Liver (tissue), 8 donors: ENCODE measurements at regions not wholly inside any gene's neighbourhood (a gene's known extent, or its start where the extent isn't known, plus 50 kb on each side); places are given as distances from the start of the nearest gene placed in this dataset.

Experiments
- DNase-seq: peaks from one replicate; pipeline ENCODE4 v3.0.0-alpha.2; 2017; ENCODE audit warnings: low spot score
- H3K27ac ChIP-seq, 2 donors: one replicate each; pipeline ENCODE4 v1.7.0; 2013; ENCODE audit warnings: inconsistent platforms in 2 of 2, low read length in 2 of 2, control low read depth in 1 of 2, low read depth in 1 of 2, mild to moderate bottlenecking in 1 of 2
- H3K27me3 ChIP-seq, 4 donors: one replicate each; pipeline versions ENCODE4 v1.6.1 to v1.7.0; 2013; ENCODE audit warnings: low read length in 3 of 4, inconsistent platforms in 1 of 4, mild to moderate bottlenecking in 1 of 4, moderate library complexity in 1 of 4; ENCODE audit not compliant: control insufficient read depth in 4 of 4, insufficient read depth in 4 of 4
- H3K36me3 ChIP-seq, 4 donors: one replicate each; pipeline versions ENCODE4 v1.6.1 to v1.7.0; 2013; ENCODE audit warnings: low read length in 3 of 4, mild to moderate bottlenecking in 3 of 4, low read depth in 1 of 4, moderate library complexity in 1 of 4; ENCODE audit not compliant: control insufficient read depth in 4 of 4, insufficient read depth in 3 of 4
- H3K4me1 ChIP-seq, 4 donors: one replicate each; pipeline versions ENCODE4 v1.6.1 to v1.7.0; 2013; ENCODE audit warnings: low read length in 3 of 4, mild to moderate bottlenecking in 3 of 4, moderate library complexity in 1 of 4; ENCODE audit not compliant: control insufficient read depth in 4 of 4, insufficient read depth in 4 of 4
- H3K4me3 ChIP-seq, 3 donors: one replicate each; pipeline versions ENCODE4 v1.6.1 to v1.7.0; 2013; ENCODE audit warnings: low read length in 3 of 3, control low read depth in 1 of 3, low read depth in 1 of 3, mild to moderate bottlenecking in 1 of 3
- H3K9ac ChIP-seq, 2 donors: one replicate each; pipeline ENCODE4 v1.7.0; 2013; ENCODE audit warnings: low read length in 2 of 2, mild to moderate bottlenecking in 2 of 2, moderate library complexity in 2 of 2, control low read depth in 1 of 2, low read depth in 1 of 2
- H3K9me3 ChIP-seq, 4 donors: one replicate each; pipeline versions ENCODE4 v1.6.1 to v1.7.0; 2013; ENCODE audit warnings: low read length in 3 of 4; ENCODE audit not compliant: control insufficient read depth in 4 of 4
- EGR1 ChIP-seq, 2 donors: IDR thresholded peaks; 2 replicates each; pipeline ENCODE4 v1.6.1; 2016 to 2018; ENCODE audit warnings: antibody characterized with exemption in 2 of 2, low read depth in 2 of 2
- FOXA1 ChIP-seq: IDR thresholded peaks from 2 replicates; pipeline ENCODE4 v1.6.1; 2016; ENCODE audit warnings: antibody characterized with exemption
- FOXA2 ChIP-seq: IDR thresholded peaks from 2 replicates; pipeline ENCODE4 v1.6.1; 2016; ENCODE audit warnings: antibody characterized with exemption
- GABPA ChIP-seq, 2 donors: IDR thresholded peaks in 1 of 2; conservative IDR thresholded peaks in 1 of 2; 2 replicates each; pipeline ENCODE4 v1.6.1; 2016; ENCODE audit warnings: antibody characterized with exemption in 2 of 2, mild to moderate bottlenecking in 1 of 2, moderate library complexity in 1 of 2
- HNF4A ChIP-seq, 2 donors: conservative IDR thresholded peaks; 2 replicates each; pipeline ENCODE4 v1.6.1; 2016; ENCODE audit warnings: antibody characterized with exemption in 2 of 2, mild to moderate bottlenecking in 2 of 2
- HNF4G ChIP-seq: IDR thresholded peaks from 2 replicates; pipeline ENCODE4 v1.6.1; 2016; ENCODE audit warnings: antibody characterized with exemption
- JUND ChIP-seq, 2 donors: IDR thresholded peaks; 2 replicates each; pipeline ENCODE4 v1.6.1; 2016; ENCODE audit warnings: antibody characterized with exemption in 2 of 2
- NR2F2 ChIP-seq: IDR thresholded peaks from 2 replicates; pipeline ENCODE4 v1.6.1; 2016; ENCODE audit warnings: antibody characterized with exemption
- RAD21 ChIP-seq, 2 donors: IDR thresholded peaks; 2 replicates each; pipeline ENCODE4 v1.6.1; 2016; ENCODE audit warnings: antibody characterized with exemption in 2 of 2, mild to moderate bottlenecking in 2 of 2
- RXRA ChIP-seq, 2 donors: IDR thresholded peaks; 2 replicates each; pipeline ENCODE4 v1.6.1; 2017 to 2018; ENCODE audit warnings: antibody characterized with exemption in 2 of 2, mild to moderate bottlenecking in 1 of 2
- SP1 ChIP-seq: IDR thresholded peaks from 2 replicates; pipeline ENCODE4 v1.6.1; 2018; ENCODE audit warnings: antibody characterized with exemption, mild to moderate bottlenecking
- TAF1 ChIP-seq: conservative IDR thresholded peaks from 2 replicates; pipeline ENCODE4 v1.6.1; 2016; ENCODE audit warnings: antibody characterized with exemption, mild to moderate bottlenecking
- YY1 ChIP-seq: IDR thresholded peaks from 2 replicates; pipeline ENCODE4 v1.6.1; 2016; ENCODE audit warnings: antibody characterized with exemption, mild to moderate bottlenecking
- WGBS: extraction: QIAGEN DNeasy Blood & Tissue Kit; methylation state at CpG from one replicate; pipeline ENCODE4 v1.1.7; 2013; 5-methylcytosine and 5-hydroxymethylcytosine counted together
- TF ChIP-seq, protein P1 (sequence below): fragments of 150-350 bp; IDR thresholded peaks from 2 replicates; pipeline ENCODE4 v1.5.1; 2017; ENCODE audit warnings: improper control_type of control experiment, low read depth, low read length; ENCODE audit not compliant: missing input control
- TF ChIP-seq, protein P2 (sequence below): IDR thresholded peaks from 2 replicates; pipeline ENCODE4 v1.6.1; 2016; ENCODE audit warnings: antibody characterized with exemption
- TF ChIP-seq, protein P3 (sequence below): IDR thresholded peaks from 2 replicates; pipeline ENCODE4 v1.6.1; 2016; ENCODE audit warnings: antibody characterized with exemption
- TF ChIP-seq, protein P4 (sequence below): IDR thresholded peaks from 2 replicates; pipeline ENCODE4 v1.6.1; 2016; ENCODE audit warnings: antibody characterized with exemption
- donor health status: healthy.
- donor health status: healthy.
- donor health status: healthy.
- donor health status: healthy.
- donor health status: healthy.

DNA sequence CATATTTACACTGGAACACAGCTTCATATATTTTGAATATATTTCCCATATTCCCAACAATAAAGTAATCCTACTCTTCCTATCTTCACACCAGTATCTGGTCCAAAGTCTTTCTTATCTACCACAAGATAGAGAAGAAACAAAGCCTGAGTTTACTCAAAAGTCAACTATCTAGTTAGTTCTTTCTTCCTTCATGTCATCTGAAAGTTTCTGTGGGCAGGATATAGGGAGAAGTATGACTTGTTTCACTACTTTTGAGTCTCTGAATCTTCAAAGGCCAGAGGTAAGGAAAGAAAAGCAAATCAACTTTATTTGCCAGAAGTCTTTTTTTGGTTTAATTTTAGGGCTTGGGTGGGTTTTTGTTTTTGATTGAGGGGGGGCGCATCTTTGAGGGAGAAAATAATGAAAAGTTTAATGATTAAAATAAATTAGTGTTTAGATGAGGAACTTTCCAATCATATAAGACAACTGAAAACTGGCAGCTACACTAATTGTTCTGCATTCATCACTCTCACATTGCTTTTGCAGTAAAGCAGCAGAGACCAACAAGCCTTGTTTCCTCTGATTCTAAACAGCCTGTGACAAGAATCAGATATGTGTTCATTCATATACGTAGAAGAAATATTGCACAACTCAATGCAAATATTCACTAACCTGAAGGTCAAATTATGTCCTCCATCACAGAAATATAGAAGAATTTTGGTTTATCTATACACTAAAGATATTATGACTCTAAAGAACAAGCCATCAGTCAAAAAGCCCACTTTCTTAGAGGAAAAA is 421.4 kb downstream of the SHQ1 start:
- Histone ChIP-seq H3K36me3 (no peaks in the 10 kb centered on the region), H3K9me3 (no peaks in the 10 kb centered on the region), H3K4me1 (peaks cover 0 to 19% (median 1%) of the 10 kb centered on the region in 4 donors), H3K27me3 (no peaks in the 10 kb centered on the region), H3K4me3 (no peak overlapping the region), H3K27ac (no peak overlapping the region), H3K9ac (no peak overlapping the region)
- 74% methylated on average over 2 of the region's 2 CpGs for WGBS
- DNase-seq: no peak
- TF ChIP-seq, protein P1, sequence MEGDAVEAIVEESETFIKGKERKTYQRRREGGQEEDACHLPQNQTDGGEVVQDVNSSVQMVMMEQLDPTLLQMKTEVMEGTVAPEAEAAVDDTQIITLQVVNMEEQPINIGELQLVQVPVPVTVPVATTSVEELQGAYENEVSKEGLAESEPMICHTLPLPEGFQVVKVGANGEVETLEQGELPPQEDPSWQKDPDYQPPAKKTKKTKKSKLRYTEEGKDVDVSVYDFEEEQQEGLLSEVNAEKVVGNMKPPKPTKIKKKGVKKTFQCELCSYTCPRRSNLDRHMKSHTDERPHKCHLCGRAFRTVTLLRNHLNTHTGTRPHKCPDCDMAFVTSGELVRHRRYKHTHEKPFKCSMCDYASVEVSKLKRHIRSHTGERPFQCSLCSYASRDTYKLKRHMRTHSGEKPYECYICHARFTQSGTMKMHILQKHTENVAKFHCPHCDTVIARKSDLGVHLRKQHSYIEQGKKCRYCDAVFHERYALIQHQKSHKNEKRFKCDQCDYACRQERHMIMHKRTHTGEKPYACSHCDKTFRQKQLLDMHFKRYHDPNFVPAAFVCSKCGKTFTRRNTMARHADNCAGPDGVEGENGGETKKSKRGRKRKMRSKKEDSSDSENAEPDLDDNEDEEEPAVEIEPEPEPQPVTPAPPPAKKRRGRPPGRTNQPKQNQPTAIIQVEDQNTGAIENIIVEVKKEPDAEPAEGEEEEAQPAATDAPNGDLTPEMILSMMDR: no peak
- TF ChIP-seq HNF4G (no peak), TAF1 (no peak), GABPA (IDR thresholded peaks at IDR 0.05 in 1 of 2, conservative IDR thresholded peaks at IDR 0.05 in 1 of 2) (no peak), FOXA1 (no peak), EGR1 (IDR thresholded peaks at IDR 0.05; ENCODE audit: low read depth in 2 of 2) (no peak), FOXA2 (no peak), HNF4A (conservative IDR thresholded peaks at IDR 0.05) (no peak), YY1 (no peak), NR2F2 (no peak), RAD21 (IDR thresholded peaks at IDR 0.05) (no peak), RXRA (IDR thresholded peaks at IDR 0.05) (no peak), SP1 (no peak), JUND (IDR thresholded peaks at IDR 0.05) (no peak)
- TF ChIP-seq, protein P2, sequence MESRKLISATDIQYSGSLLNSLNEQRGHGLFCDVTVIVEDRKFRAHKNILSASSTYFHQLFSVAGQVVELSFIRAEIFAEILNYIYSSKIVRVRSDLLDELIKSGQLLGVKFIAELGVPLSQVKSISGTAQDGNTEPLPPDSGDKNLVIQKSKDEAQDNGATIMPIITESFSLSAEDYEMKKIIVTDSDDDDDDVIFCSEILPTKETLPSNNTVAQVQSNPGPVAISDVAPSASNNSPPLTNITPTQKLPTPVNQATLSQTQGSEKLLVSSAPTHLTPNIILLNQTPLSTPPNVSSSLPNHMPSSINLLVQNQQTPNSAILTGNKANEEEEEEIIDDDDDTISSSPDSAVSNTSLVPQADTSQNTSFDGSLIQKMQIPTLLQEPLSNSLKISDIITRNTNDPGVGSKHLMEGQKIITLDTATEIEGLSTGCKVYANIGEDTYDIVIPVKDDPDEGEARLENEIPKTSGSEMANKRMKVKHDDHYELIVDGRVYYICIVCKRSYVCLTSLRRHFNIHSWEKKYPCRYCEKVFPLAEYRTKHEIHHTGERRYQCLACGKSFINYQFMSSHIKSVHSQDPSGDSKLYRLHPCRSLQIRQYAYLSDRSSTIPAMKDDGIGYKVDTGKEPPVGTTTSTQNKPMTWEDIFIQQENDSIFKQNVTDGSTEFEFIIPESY: no peak
- TF ChIP-seq, protein P3, sequence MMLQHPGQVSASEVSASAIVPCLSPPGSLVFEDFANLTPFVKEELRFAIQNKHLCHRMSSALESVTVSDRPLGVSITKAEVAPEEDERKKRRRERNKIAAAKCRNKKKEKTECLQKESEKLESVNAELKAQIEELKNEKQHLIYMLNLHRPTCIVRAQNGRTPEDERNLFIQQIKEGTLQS: no peak
- TF ChIP-seq, protein P4, sequence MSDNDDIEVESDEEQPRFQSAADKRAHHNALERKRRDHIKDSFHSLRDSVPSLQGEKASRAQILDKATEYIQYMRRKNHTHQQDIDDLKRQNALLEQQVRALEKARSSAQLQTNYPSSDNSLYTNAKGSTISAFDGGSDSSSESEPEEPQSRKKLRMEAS: no peak

DNA sequence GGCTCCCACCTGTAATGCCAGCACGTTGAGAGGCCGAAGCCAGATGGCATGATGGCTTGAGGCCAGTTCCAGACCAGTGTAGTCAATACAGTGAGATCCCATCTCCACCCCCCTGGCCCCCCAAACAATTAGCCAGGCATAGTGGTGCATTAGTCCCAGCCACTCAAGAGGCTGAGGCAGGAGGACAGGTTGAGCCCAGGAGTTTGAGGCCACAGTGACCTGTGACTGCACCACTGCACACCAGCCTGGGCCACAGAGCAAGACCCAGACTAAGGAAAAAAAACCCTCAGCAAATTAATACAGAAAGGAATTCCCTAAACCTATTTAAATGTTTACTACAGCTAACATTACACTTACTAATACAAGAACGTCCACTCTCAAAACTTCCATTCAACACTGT is 424.6 kb downstream of the SHQ1 start:
- H3K4me3 ChIP-seq: no peak overlapping the region
- H3K27ac ChIP-seq: no peak overlapping the region
- H3K9me3 ChIP-seq: no peaks in the 10 kb centered on the region
- H3K27me3 ChIP-seq: no peaks in the 10 kb centered on the region
- WGBS: 92% methylated on average over 3 of the region's 3 CpGs
- no peaks in the 10 kb centered on the region for H3K36me3 ChIP-seq
- TF ChIP-seq, protein P4: no peak
- no peak for TF ChIP-seq HNF4A (conservative IDR thresholded peaks at IDR 0.05)
- no peak for TF ChIP-seq RAD21 (IDR thresholded peaks at IDR 0.05)
- TF ChIP-seq JUND (IDR thresholded peaks at IDR 0.05): no peak
- TF ChIP-seq TAF1: no peak
- TF ChIP-seq EGR1 (IDR thresholded peaks at IDR 0.05; ENCODE audit: low read depth in 2 of 2): no peak
- no peak for TF ChIP-seq FOXA1
- TF ChIP-seq NR2F2: no peak
- no peak for TF ChIP-seq SP1
- no peak for TF ChIP-seq RXRA (IDR thresholded peaks at IDR 0.05)
- TF ChIP-seq, protein P1: no peak
- TF ChIP-seq YY1: no peak
- TF ChIP-seq FOXA2: no peak
- no peak for DNase-seq
- peaks cover 0 to 7% (median 1%) of the 10 kb centered on the region in 4 donors for H3K4me1 ChIP-seq
- H3K9ac ChIP-seq: no peak overlapping the region
